Smooth muscle cell (in vitro differentiated cells): ENCODE measurements at regions not wholly inside any gene's neighbourhood (a gene's known extent, or its start where the extent isn't known, plus 50 kb on each side); places are given as distances from the start of the nearest gene placed in this dataset.

Experiments used
- DNase-seq: peaks from one replicate; lab custom pipeline; 2025; ENCODE audit not compliant: unreplicated experiment; lab: John Stamatoyannopoulos, UW
- H2AFZ ChIP-seq: fragments of 200-600 bp; sonication (generic); 2 replicates; pipeline ENCODE4 v1.6.0; 2016; ENCODE audit warnings: antibody characterized with exemption, low read depth, mild to moderate bottlenecking
- H3F3A ChIP-seq: fragments of 200-600 bp; sonication (generic); 2 replicates; pipeline ENCODE4 v1.6.0; 2017; ENCODE audit warnings: antibody characterized with exemption, low read depth
- H3K27ac ChIP-seq: fragments of 200-600 bp; sonication (generic); 2 replicates; pipeline ENCODE4 v1.5.1; 2016; ENCODE audit warnings: low read depth, mild to moderate bottlenecking
- H3K27me3 ChIP-seq: fragments of 200-600 bp; sonication (generic); 2 replicates; pipeline ENCODE4 v1.6.1; 2016; ENCODE audit warnings: low read depth, mild to moderate bottlenecking
- H3K36me3 ChIP-seq: fragments of 200-600 bp; sonication (generic); 2 replicates; pipeline ENCODE4 v1.5.1; 2016; ENCODE audit warnings: low read depth
- H3K4me1 ChIP-seq: fragments of 200-600 bp; sonication (generic); 2 replicates; pipeline ENCODE4 v1.5.1; 2016; ENCODE audit warnings: low read depth
- H3K4me2 ChIP-seq: fragments of 200-600 bp; sonication (generic); 2 replicates; pipeline ENCODE4 v1.6.0; 2016; ENCODE audit warnings: mild to moderate bottlenecking
- H3K4me3 ChIP-seq: fragments of 200-600 bp; sonication (generic); 2 replicates; pipeline ENCODE4 v1.5.1; 2016; ENCODE audit warnings: mild to moderate bottlenecking
- H3K79me2 ChIP-seq: fragments of 200-600 bp; sonication (generic); 2 replicates; pipeline ENCODE4 v1.6.0; 2016; ENCODE audit warnings: low read depth, mild to moderate bottlenecking
- H3K9ac ChIP-seq: fragments of 200-600 bp; sonication (generic); 2 replicates; pipeline ENCODE4 v1.6.0; 2016; ENCODE audit warnings: low read depth
- H3K9me3 ChIP-seq: fragments of 200-600 bp; sonication (generic); replicated peaks from 2 replicates; pipeline ENCODE4 v1.5.1; 2016; ENCODE audit warnings: low read depth
- H4K20me1 ChIP-seq: fragments of 200-600 bp; sonication (generic); 2 replicates; pipeline ENCODE4 v1.6.0; 2016; ENCODE audit warnings: low read depth
- WGBS: methylation state at CpG from one replicate; pipeline ENCODE4 v1.1.7; 2016; ENCODE audit warnings: low lambda C conversion rate; 5-methylcytosine and 5-hydroxymethylcytosine counted together
- TF ChIP-seq, protein P1 (sequence below): fragments of 200-600 bp; sonication (generic); IDR thresholded peaks from 2 replicates; pipeline ENCODE4 v1.5.1; 2017; ENCODE audit warnings: borderline replicate concordance, mild to moderate bottlenecking, antibody characterized with exemption; ENCODE audit not compliant: insufficient read depth, poor library complexity, severe bottlenecking

DNA sequence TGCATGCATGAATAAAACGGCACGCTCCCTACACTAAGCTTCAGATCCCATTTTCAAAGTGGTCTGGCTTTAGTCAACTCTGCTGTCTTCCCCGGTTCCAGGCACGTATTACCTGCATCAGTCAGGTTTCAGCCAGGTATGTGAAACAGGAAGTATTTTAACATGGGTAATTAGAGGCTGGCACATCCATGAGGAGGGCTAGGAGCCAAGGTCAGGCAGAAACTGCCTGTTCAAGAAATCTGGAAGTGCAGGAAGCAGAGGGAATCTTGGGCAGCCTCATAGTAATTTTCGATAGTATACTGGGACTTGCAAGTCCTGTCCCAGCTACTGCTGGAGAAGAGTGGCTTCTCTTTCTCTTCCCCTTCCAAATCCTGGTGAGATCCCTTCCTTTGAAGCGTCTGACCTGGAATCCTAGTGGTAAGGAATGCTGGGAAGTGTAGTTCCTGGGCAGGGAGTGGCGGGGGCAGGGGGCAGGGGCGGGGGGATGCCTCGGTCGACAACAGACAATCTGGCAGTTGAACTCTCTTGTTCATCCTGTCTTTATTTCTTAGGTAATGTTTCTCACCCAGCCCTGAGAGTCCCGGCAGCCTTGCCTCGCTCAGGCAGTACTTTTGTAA is 403.1 kb downstream of the TLE4 start:
- H4K20me1 ChIP-seq, result no peaks in the 10 kb centered on the region
- peaks cover 37% of the 10 kb centered on the region for H3K4me1 ChIP-seq
- TF ChIP-seq, protein P1, sequence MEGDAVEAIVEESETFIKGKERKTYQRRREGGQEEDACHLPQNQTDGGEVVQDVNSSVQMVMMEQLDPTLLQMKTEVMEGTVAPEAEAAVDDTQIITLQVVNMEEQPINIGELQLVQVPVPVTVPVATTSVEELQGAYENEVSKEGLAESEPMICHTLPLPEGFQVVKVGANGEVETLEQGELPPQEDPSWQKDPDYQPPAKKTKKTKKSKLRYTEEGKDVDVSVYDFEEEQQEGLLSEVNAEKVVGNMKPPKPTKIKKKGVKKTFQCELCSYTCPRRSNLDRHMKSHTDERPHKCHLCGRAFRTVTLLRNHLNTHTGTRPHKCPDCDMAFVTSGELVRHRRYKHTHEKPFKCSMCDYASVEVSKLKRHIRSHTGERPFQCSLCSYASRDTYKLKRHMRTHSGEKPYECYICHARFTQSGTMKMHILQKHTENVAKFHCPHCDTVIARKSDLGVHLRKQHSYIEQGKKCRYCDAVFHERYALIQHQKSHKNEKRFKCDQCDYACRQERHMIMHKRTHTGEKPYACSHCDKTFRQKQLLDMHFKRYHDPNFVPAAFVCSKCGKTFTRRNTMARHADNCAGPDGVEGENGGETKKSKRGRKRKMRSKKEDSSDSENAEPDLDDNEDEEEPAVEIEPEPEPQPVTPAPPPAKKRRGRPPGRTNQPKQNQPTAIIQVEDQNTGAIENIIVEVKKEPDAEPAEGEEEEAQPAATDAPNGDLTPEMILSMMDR, result no peak
- H3K9me3 ChIP-seq, result no peaks in the 10 kb centered on the region
- no peak overlapping the region for H3K9ac ChIP-seq
- no peaks in the 10 kb centered on the region for H3F3A ChIP-seq
- H3K4me3 ChIP-seq, result no peak overlapping the region
- WGBS, result 64% methylated on average over 11 of the region's 12 CpGs
- DNase-seq, result no peak
- H3K36me3 ChIP-seq, result no peaks in the 10 kb centered on the region
- no peak overlapping the region for H2AFZ ChIP-seq
- no peaks in the 10 kb centered on the region for H3K79me2 ChIP-seq
- no peak overlapping the region for H3K4me2 ChIP-seq
- no peaks in the 10 kb centered on the region for H3K27me3 ChIP-seq
- no peak overlapping the region for H3K27ac ChIP-seq

DNA sequence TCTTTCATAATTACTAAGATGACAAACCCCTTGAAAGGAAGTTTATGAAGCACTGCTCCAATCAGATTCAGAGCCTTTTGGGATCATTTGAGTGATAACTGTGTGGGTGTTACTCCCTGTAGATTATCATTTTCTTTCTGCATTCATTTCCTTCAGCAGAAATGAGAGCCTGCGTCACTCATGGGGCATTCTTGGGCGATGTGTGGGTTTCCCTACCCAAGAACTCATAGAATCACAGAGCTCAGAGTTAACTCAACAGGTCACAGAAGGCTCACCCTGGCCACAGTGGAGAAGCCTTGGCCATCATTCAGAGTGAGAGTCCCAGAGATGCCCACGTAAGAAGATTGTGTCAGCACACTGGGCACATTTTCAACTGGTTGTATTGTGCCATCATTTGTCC is 401.9 kb downstream of the TLE4 start:
- WGBS, result 90% methylated on average over 3 of the region's 3 CpGs
- Histone ChIP-seq H3K27me3 (no peaks in the 10 kb centered on the region), H3K27ac (no peak overlapping the region), H3K36me3 (no peaks in the 10 kb centered on the region), H3F3A (no peaks in the 10 kb centered on the region), H3K79me2 (no peaks in the 10 kb centered on the region), H3K9ac (no peak overlapping the region), H2AFZ (no peak overlapping the region), H4K20me1 (no peaks in the 10 kb centered on the region), H3K4me2 (no peak overlapping the region), H3K4me3 (no peak overlapping the region), H3K4me1 (peaks cover 32% of the 10 kb centered on the region), H3K9me3 (no peaks in the 10 kb centered on the region)
- no peak for DNase-seq
- TF ChIP-seq, protein P1, result no peak

DNA sequence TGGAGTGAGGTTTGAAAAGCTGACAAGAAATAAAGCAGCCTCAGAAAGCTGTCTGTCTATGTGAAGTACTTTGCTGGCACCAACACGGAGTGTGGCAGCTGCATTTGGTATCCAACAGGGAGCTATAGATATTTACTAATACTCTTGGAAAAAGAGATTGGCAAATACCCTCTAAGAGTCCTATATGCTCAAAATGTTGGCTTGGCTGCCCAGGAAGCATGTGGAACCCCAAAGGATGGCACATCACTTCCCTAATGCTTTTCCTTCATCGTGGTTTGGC is 398.3 kb downstream of the TLE4 start:
- no peak overlapping the region for H3K4me2 ChIP-seq
- H3K4me3 ChIP-seq, result no peak overlapping the region
- no peaks in the 10 kb centered on the region for H3K9me3 ChIP-seq
- no peak overlapping the region for H3K27ac ChIP-seq
- no peaks in the 10 kb centered on the region for H3K79me2 ChIP-seq
- TF ChIP-seq, protein P1, result no peak
- 95% methylated on average over 2 of the region's 2 CpGs for WGBS
- no peaks in the 10 kb centered on the region for H3K27me3 ChIP-seq
- peaks cover 10% of the 10 kb centered on the region for H3K4me1 ChIP-seq
- H3K36me3 ChIP-seq, result no peaks in the 10 kb centered on the region
- no peak for DNase-seq
- no peak overlapping the region for H3K9ac ChIP-seq
- H2AFZ ChIP-seq, result no peak overlapping the region
- no peaks in the 10 kb centered on the region for H4K20me1 ChIP-seq
- no peaks in the 10 kb centered on the region for H3F3A ChIP-seq

GRCh38 chr9:79969393-79970145 is 397.8 kb downstream of the TLE4 start:
- no peak overlapping the region for H3K4me2 ChIP-seq
- peaks cover 5% of the 10 kb centered on the region for H3K4me1 ChIP-seq
- H3K79me2 ChIP-seq, result no peaks in the 10 kb centered on the region
- no peak overlapping the region for H3K4me3 ChIP-seq
- H3K27me3 ChIP-seq, result no peaks in the 10 kb centered on the region
- no peak overlapping the region for H3K9ac ChIP-seq
- WGBS, result 93% methylated on average over 3 of the region's 3 CpGs
- no peaks in the 10 kb centered on the region for H3K9me3 ChIP-seq
- H3F3A ChIP-seq, result no peaks in the 10 kb centered on the region
- no peaks in the 10 kb centered on the region for H4K20me1 ChIP-seq
- no peaks in the 10 kb centered on the region for H3K36me3 ChIP-seq
- DNase-seq, result no peak
- H2AFZ ChIP-seq, result no peak overlapping the region
- H3K27ac ChIP-seq, result no peak overlapping the region
- TF ChIP-seq, protein P1, result no peak
